ENCODE measurements at regions not wholly inside any gene's neighbourhood (a gene's known extent, or its start where the extent isn't known, plus 50 kb on each side); places are given as distances from the start of the nearest gene placed in this dataset.
"Not testable (repeated sequence)": the region's sequence is repeated elsewhere in the genome, so short reads cannot be mapped to it uniquely, and the experiment has no call there.

DNA sequence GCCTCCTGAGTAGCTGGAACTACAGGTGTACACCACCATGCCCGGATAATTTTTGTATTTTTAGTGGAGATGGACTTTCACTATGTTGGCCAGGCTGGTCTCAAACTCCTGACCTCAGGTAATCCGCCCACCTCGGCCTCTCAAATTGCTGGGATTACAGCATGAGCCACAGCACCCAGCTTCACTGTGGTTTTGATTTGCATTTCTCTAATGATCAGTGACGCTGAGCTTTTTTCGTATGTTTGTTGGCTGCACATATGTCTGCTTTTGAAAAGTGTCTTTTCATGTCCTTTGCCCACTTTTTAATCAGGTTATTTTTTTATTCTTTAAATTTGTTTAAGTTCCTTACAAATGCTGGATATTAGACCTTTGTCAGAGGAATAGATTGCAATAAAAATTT is 696.0 kb downstream of the ZBBX start:
- not testable (repeated sequence) for TF ChIP-seq POLR2AphosphoS5, POLR2A (IDR thresholded peaks at IDR 0.05; ENCODE audit: low read depth, low read length)

Data from GM12892 (cell line).